Heart left ventricle (tissue), 13 donors: ENCODE measurements at regions not wholly inside any gene's neighbourhood (a gene's known extent, or its start where the extent isn't known, plus 50 kb on each side); places are given as distances from the start of the nearest gene placed in this dataset.

ENCODE experiments used
- CTCF ChIP-seq, 12 donors: fragments of 200-600 bp; sonication (generic) in 4 of 12; IDR thresholded peaks; one replicate each; pipeline versions ENCODE4 v1.5.0 to v1.8.0; 2018 to 2022; ENCODE audit warnings: antibody characterized with exemption in 12 of 12, mild to moderate bottlenecking in 5 of 12
- POLR2A ChIP-seq, 2 donors: fragments of 450-650 bp; IDR thresholded peaks; one replicate each; pipeline ENCODE4 v1.6.1; 2017; ENCODE audit warnings: antibody characterized with exemption in 2 of 2, mild to moderate bottlenecking in 2 of 2, moderate library complexity in 2 of 2
- donor health status: ischemic (EF 13 %, LVEDD 7.1; RV severe dilation, severe dysfunction).
- donor health status: DM: no; HTN: yes; CAD: no.
- donor health status: DM: no; HTN: no; CAD: no.
- donor health status: ischemic (EF 25% LVEDD 6.9; RV normal size, moderate dysfunction).
- donor health status: ischemic (EF 25% LVEDD 5.7; RV mildly dilated, moderate dysfunction).
- donor health status: ischemic (EF 35%, LVEDD 5.7; RV mildly dilated, moderate dysfunction).
- donor health status: nonischemic (EF 11% LVEDD 7.7; RV severe dilation, severe dysfunction).
- donor health status: DM: yes; HTN: yes; CAD: no.
- donor health status: PGD.
- donor health status: ischemic (EF 29% LVEDD 5.4; RV normal size, mild dysfunction).
- donor health status: nonischemic (EF 23%, LVEDD 6.1; RV moderate dilation, normal function).

- TF ChIP-seq CTCF (IDR thresholded peaks at IDR 0.05), result no peak
- no peak for TF ChIP-seq POLR2A (IDR thresholded peaks at IDR 0.05)
Measured at GRCh38 chr5:63261695-63262094, 683.1 kb downstream of the LRRC70 start.
